GM21576 (cell line): ENCODE measurements at regions not wholly inside any gene's neighbourhood (a gene's known extent, or its start where the extent isn't known, plus 50 kb on each side); places are given as distances from the start of the nearest gene placed in this dataset.
"Not testable (repeated sequence)": the region's sequence is repeated elsewhere in the genome, so short reads cannot be mapped to it uniquely, and the experiment has no call there.

Experiments
- ATAC-seq: cut with Tn5 transposase; IDR thresholded peaks from one replicate; pipeline ENCODE4 v1.9.1; 2021; ENCODE audit warnings: mild to moderate bottlenecking, moderate library complexity; ENCODE audit not compliant: unreplicated experiment

GRCh38 chr14:98189062-98189461 is 1082.9 kb downstream of the BCL11B start:
- no peak for ATAC-seq

- no peak for ATAC-seq
Measured at GRCh38 chr14:98189511-98189910, 1082.5 kb downstream of the BCL11B start.

- no peak for ATAC-seq
Measured at GRCh38 chr14:98189944-98190343, 1082.1 kb downstream of the BCL11B start.

GRCh38 chr14:98192946-98193345 is 1079.1 kb downstream of the BCL11B start:
- no peak for ATAC-seq

- no peak for ATAC-seq
Measured at GRCh38 chr14:98194821-98195220, 1077.2 kb downstream of the BCL11B start.

DNA sequence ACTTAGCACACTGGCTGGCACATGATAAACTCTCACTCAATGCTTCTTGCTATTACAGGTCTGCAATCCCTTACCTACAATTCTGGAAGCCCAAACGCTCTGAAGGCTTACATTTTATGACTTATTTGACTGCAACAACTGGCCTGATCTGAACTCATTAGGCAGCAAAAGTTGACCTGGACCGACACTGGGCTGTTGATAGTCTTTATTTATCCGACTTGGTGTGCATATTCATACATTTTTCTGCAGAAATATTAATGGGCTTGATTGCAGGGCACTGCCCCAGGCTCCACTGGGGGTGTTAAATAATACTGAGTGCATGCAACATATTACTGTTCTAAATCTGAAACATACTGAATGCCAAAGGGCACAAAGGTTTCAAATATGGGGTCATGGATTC is 1076.7 kb downstream of the BCL11B start:
- no peak for ATAC-seq

GRCh38 chr14:98197933-98198332 is 1074.1 kb downstream of the BCL11B start:
- no peak for ATAC-seq

GRCh38 chr14:98198385-98198784 is 1073.6 kb downstream of the BCL11B start:
- no peak for ATAC-seq

GRCh38 chr14:98200601-98201000 is 1071.4 kb downstream of the BCL11B start:
- no peak for ATAC-seq

GRCh38 chr14:98203421-98203820 is 1068.6 kb downstream of the BCL11B start:
- ATAC-seq, result no peak

DNA sequence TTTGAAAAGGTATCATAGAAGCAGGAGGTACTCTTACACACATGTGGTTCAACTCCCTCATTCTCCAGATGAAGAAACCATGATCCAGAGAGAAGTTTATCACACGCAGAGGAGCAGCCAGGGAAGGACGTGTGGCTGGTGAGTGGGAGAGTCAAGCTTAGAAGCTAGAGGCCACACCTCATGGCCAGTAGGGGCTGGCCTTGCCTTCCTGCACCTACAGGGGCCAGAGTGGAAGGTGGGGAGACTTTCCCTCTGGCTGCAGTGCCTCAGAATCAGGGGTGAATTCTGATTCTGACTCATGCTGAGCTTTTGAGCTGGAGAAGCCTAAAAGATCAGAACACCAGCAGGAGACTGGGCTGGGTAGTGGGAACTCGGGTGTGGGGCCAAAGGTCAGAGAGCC is 1067.9 kb downstream of the BCL11B start:
- no peak for ATAC-seq

DNA sequence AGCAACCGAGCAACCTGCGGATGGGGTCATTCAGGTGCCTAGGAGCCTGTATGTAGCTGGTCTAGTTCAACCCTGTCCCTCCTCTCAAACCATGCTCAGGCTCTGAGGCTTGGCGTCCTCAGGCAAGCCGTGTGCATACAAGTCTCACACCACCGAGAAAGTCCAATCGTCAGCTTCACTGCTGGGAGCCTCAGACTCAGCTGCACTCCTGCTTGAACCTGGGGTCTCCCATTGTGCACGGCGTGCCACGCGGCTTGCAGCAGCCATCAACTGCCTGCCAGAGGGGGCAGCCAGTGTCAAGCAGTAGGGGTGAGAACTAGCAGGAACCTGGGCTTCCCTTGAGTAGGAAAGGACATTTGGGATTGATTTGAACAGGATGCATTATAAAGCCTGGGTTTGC is 1064.6 kb downstream of the BCL11B start:
- ATAC-seq, result no peak

DNA sequence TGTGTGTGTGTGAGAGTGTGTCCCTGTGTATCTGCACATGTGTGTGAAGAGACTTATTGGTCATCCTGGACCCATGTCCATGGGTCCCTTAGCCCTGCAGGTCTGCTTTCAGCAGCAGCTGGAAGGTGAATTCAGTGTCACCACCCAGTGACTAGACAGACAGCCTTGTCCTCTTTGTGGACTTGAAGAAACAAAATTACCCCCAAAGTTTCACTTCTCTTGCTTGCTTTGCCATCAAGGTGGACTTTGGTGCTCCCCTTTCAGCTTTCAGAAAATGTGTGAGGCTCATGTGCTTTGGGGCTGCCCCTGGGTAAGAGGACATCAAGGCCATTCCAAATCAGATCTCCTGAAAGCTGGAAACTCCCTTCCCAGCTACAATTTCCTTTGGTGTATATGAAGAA is 1063.8 kb downstream of the BCL11B start:
- ATAC-seq, result no peak

DNA sequence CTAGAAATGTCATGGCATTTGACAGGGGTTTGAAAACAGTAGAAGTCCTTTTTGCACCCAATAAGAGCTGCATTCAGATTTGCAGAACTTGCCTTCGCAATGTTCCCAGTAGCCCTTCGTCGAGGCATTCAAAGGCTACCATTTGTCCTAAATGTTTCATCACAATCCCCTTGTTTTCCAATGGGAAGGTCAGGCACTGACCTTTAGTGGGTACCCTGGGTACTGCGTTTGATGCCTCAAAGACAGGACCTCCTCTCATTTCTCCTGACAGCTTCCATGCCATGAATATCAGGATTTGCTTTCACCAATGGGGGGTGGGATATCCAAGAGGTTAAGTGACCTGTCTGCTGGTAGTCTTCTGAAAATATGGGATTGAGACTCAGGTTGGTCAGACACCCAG is 1063.1 kb downstream of the BCL11B start:
- ATAC-seq, result no peak

DNA sequence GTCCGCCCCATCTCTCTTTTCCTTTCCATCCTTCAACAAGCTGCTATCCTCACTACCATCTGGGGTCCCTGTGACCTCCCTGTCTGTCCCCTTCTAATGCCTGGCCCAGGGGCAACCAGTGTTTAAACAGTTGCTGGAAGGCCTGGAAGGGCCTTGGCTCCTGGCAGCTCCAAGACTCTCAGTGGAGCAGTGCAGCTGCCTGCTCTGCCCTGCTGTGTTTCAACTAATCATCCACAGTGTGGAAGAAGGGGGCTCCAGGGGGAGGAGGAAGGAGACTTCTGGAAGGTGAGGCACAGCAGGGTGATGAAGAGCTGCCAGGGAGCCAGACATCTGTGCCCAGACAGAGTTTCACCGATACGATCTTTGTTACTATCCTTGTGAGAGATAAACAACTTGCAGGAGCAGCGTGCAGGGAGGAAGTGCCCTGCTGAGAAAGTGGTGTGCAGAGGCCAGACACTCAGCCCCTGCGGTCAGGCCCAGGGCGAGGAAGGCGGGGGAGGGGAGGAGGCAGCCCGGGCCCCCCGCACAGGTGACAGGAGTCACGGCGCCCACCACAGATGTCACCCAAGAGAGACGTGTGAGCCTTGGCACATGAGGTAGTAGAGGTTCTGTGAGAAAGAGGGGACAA is 1061.8 kb downstream of the BCL11B start:
- ATAC-seq, result no peak

DNA sequence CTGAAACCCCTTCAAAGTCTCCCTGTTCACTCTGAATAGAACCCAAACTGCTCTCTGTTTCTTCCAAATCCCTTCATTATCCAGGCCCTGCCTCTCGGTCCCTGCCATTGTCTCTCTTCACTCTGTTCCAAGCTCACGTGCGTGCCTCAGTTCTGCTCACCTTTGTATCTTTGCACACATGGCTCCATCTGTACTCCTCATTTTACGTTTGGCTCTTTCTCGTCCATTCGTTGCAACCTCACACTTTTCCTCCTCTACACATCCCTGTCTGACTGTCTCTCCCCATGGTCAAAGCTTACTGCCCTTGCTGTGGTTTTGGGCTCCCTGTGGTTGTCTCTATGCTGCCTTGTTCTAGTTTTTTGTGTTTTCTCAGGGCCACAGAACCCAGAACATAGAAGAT is 1054.5 kb downstream of the BCL11B start:
- no peak for ATAC-seq

DNA sequence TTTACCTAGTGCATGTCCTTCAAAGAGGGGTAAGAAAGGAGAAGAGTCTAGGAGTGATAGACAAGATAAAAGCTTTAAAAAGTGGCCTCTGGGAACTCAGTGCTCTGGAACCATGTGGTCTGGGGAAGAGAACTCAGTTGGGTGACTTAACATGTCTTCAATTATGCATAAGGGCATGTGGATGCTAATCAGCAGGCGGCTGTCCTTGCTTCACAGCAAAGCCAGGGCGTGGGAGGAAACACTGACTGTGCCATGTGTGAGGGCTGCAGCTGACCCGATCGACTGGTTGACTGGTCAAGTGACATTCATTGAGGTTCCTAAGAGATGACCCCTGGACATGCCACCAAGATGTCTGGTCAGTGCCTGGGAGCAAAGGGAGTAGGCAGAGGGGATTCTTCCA is 1053.8 kb downstream of the BCL11B start:
- no peak for ATAC-seq

DNA sequence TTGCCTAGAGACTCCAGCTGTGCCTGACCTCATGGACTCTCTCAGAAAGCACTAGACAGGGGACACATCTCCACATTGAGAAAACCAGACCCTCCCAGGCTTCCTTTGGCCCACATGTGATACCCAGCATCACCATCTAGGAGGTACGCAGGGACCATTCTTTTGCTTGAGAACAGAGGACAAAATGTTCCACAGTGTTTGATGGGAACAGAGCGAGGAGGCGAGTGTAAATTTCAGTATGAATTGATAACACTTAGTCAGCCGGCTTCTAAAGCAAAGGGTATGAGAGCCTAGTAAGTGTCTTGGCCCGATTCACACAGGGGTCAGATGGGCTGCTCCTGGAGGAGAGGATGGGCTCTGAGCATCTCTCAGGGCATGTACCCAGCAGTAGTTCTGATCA is 1052.4 kb downstream of the BCL11B start:
- no peak for ATAC-seq

DNA sequence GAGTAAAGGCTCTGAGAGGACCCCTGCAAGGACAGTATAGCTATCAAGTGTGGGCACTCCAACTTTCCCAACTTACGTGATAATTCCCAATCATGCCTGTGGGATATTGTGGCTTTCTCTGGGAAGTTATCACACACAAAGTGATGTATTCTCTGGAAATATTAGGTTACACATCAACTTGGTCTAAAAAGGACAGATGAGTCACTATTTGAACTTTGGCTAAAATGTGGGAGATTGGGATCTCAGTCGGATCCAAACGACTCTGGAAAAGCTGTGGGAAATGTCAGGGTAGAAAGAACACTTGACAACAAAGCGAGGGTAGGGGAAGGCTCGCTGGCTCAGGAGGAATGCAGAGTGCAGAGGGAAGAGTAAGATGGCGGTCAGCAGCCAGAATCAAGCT is 1048.9 kb downstream of the BCL11B start:
- no peak for ATAC-seq

DNA sequence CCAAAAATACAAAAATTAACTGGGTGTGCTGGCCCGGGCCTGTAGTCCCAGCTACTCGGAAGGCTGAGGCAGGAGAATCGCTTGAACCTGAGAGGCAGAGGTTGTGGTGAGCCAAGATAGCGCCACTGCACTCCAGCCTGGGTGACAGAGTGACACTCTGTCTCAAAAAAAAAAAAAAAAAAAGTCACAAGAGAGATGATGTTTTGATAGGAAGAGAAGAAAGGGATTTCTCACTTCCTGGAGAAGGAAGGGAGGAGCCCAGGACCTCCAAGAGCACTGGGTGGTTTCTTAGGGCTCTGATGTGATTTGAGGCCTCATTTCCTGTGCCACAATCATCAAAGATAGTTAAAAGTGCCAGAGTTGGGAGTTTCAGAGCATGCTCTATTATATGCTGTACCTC is 1048.3 kb downstream of the BCL11B start:
- not testable (repeated sequence) for ATAC-seq

GRCh38 chr14:98226411-98226810 is 1045.6 kb downstream of the BCL11B start:
- no peak for ATAC-seq

DNA sequence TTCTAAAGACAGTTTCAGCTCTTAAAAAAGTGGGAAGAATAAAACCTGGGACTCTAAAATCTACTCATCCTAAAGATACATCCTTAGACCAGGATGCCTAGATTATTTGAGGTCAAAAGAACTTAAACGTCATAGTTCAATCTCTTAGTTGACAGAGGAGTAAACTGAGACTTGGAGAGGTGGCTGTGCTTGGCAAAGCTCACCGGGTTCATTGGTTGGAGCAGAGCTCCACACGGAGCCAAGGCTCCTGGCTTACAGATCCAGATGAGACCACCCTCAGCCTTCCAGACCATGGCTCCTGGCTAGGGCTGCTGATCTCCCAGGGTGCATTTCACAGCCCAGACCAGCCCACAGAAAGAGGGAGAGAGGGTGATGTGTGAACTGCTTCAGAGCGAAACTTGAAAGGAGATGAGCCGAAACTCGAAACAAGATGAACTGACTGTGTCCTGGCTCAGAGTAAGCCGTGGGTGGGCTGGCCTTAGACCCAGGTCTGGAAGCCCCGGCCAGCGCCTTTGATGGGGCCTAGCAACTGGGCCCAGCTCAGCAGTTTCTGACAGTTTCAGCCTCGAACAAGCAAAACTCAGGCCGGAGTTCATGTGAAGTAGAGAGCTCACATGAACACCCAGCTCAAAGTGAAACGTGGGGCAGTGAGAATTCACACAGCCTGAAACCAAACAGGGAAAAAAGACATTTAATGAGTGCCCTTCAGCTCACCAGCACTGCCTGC is 1044.8 kb downstream of the BCL11B start:
- no peak for ATAC-seq

- no peak for ATAC-seq
Measured at GRCh38 chr14:98227727-98228111, 1044.3 kb downstream of the BCL11B start.
